ENCODE measurements at regions not wholly inside any gene's neighbourhood (a gene's known extent, or its start where the extent isn't known, plus 50 kb on each side); places are given as distances from the start of the nearest gene placed in this dataset.

- ATAC-seq = no peak
- Mint-ChIP-seq H3K36me3 (no peaks in the 10 kb centered on the region), H3K27me3 (ENCODE audit: low read depth) (no peaks in the 10 kb centered on the region), H3K27ac (no peak overlapping the region), H3K4me3 (no peak overlapping the region), H3K4me1 (no peaks in the 10 kb centered on the region), H3K9me3 (peaks cover 10% of the 10 kb centered on the region; the same call in 1 of the 2 replicates)
- DNase-seq (ENCODE audit: low spot score) = no peak
- ChIA-PET POLR2A (no interaction called here), CTCF (no interaction called here)
- TF ChIP-seq E2F1 (CRISPR knock-in tag; IDR thresholded peaks at IDR 0.05) (no peak), PRRX2 (CRISPR knock-in tag; IDR thresholded peaks at IDR 0.05) (no peak), GRHL2 (CRISPR knock-in tag; IDR thresholded peaks at IDR 0.05; ENCODE audit: insufficient replicate concordance, severe bottlenecking) (no peak), ATF6 (CRISPR knock-in tag; IDR thresholded peaks at IDR 0.05) (no peak), CTCF (IDR thresholded peaks at IDR 0.05) (no peak), MYBL2 (CRISPR knock-in tag; IDR thresholded peaks at IDR 0.05) (no peak), SMAD4 (CRISPR knock-in tag; IDR thresholded peaks at IDR 0.05) (no peak)
- TF ChIP-seq, protein P1, sequence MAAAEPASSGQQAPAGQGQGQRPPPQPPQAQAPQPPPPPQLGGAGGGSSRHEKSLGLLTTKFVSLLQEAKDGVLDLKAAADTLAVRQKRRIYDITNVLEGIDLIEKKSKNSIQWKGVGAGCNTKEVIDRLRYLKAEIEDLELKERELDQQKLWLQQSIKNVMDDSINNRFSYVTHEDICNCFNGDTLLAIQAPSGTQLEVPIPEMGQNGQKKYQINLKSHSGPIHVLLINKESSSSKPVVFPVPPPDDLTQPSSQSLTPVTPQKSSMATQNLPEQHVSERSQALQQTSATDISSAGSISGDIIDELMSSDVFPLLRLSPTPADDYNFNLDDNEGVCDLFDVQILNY (CRISPR knock-in tag; IDR thresholded peaks at IDR 0.05) = no peak
- TF ChIP-seq, protein P2, sequence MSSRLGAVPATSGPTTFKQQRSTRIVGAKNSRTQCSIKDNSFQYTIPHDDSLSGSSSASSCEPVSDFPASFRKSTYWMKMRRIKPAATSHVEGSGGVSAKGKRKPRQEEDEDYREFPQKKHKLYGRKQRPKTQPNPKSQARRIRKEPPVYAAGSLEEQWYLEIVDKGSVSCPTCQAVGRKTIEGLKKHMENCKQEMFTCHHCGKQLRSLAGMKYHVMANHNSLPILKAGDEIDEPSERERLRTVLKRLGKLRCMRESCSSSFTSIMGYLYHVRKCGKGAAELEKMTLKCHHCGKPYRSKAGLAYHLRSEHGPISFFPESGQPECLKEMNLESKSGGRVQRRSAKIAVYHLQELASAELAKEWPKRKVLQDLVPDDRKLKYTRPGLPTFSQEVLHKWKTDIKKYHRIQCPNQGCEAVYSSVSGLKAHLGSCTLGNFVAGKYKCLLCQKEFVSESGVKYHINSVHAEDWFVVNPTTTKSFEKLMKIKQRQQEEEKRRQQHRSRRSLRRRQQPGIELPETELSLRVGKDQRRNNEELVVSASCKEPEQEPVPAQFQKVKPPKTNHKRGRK (CRISPR knock-in tag; IDR thresholded peaks at IDR 0.05; ENCODE audit: borderline replicate concordance) = no peak
Observed at GRCh38 chr3:147113293-147114044, 292.9 kb downstream of the ZIC4 start.

GRCh38 chr3:147099076-147099475 is 307.3 kb downstream of the ZIC4 start:
- CTCF ChIA-PET = no interaction called here
- POLR2A ChIA-PET = no interaction called here
- H3K27me3 Mint-ChIP-seq (ENCODE audit: low read depth) = no peaks in the 10 kb centered on the region
- no peak overlapping the region for H3K27ac Mint-ChIP-seq
- H3K36me3 Mint-ChIP-seq = peaks cover 9% of the 10 kb centered on the region; the same call in 1 of the 2 replicates
- ATAC-seq (no peak), DNase-seq (ENCODE audit: low spot score) (no peak)
- peaks cover 20% of the 10 kb centered on the region for H3K9me3 Mint-ChIP-seq
- H3K4me1 Mint-ChIP-seq = no peaks in the 10 kb centered on the region
- no peak overlapping the region for H3K4me3 Mint-ChIP-seq
- TF ChIP-seq GRHL2 (CRISPR knock-in tag; IDR thresholded peaks at IDR 0.05; ENCODE audit: insufficient replicate concordance, severe bottlenecking) (no peak), GTF2I (CRISPR knock-in tag; conservative IDR thresholded peaks at IDR 0.05) (no peak), CDX4 (CRISPR knock-in tag; IDR thresholded peaks at IDR 0.05; ENCODE audit: borderline replicate concordance) (no peak), CREM (CRISPR knock-in tag; IDR thresholded peaks at IDR 0.05) (no peak), ZNF423 (CRISPR knock-in tag; IDR thresholded peaks at IDR 0.05) (no peak)
- TF ChIP-seq, protein P3, sequence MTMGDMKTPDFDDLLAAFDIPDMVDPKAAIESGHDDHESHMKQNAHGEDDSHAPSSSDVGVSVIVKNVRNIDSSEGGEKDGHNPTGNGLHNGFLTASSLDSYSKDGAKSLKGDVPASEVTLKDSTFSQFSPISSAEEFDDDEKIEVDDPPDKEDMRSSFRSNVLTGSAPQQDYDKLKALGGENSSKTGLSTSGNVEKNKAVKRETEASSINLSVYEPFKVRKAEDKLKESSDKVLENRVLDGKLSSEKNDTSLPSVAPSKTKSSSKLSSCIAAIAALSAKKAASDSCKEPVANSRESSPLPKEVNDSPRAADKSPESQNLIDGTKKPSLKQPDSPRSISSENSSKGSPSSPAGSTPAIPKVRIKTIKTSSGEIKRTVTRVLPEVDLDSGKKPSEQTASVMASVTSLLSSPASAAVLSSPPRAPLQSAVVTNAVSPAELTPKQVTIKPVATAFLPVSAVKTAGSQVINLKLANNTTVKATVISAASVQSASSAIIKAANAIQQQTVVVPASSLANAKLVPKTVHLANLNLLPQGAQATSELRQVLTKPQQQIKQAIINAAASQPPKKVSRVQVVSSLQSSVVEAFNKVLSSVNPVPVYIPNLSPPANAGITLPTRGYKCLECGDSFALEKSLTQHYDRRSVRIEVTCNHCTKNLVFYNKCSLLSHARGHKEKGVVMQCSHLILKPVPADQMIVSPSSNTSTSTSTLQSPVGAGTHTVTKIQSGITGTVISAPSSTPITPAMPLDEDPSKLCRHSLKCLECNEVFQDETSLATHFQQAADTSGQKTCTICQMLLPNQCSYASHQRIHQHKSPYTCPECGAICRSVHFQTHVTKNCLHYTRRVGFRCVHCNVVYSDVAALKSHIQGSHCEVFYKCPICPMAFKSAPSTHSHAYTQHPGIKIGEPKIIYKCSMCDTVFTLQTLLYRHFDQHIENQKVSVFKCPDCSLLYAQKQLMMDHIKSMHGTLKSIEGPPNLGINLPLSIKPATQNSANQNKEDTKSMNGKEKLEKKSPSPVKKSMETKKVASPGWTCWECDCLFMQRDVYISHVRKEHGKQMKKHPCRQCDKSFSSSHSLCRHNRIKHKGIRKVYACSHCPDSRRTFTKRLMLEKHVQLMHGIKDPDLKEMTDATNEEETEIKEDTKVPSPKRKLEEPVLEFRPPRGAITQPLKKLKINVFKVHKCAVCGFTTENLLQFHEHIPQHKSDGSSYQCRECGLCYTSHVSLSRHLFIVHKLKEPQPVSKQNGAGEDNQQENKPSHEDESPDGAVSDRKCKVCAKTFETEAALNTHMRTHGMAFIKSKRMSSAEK (CRISPR knock-in tag; IDR thresholded peaks at IDR 0.05; ENCODE audit: borderline replicate concordance) = no peak
- TF ChIP-seq, protein P4, sequence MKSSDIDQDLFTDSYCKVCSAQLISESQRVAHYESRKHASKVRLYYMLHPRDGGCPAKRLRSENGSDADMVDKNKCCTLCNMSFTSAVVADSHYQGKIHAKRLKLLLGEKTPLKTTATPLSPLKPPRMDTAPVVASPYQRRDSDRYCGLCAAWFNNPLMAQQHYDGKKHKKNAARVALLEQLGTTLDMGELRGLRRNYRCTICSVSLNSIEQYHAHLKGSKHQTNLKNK (CRISPR knock-in tag; IDR thresholded peaks at IDR 0.05) = no peak
- TF ChIP-seq, protein P5, sequence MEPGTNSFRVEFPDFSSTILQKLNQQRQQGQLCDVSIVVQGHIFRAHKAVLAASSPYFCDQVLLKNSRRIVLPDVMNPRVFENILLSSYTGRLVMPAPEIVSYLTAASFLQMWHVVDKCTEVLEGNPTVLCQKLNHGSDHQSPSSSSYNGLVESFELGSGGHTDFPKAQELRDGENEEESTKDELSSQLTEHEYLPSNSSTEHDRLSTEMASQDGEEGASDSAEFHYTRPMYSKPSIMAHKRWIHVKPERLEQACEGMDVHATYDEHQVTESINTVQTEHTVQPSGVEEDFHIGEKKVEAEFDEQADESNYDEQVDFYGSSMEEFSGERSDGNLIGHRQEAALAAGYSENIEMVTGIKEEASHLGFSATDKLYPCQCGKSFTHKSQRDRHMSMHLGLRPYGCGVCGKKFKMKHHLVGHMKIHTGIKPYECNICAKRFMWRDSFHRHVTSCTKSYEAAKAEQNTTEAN (CRISPR knock-in tag; IDR thresholded peaks at IDR 0.05) = no peak
- TF ChIP-seq, protein P6, sequence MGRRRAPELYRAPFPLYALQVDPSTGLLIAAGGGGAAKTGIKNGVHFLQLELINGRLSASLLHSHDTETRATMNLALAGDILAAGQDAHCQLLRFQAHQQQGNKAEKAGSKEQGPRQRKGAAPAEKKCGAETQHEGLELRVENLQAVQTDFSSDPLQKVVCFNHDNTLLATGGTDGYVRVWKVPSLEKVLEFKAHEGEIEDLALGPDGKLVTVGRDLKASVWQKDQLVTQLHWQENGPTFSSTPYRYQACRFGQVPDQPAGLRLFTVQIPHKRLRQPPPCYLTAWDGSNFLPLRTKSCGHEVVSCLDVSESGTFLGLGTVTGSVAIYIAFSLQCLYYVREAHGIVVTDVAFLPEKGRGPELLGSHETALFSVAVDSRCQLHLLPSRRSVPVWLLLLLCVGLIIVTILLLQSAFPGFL (CRISPR knock-in tag; IDR thresholded peaks at IDR 0.05; ENCODE audit: borderline replicate concordance) = no peak

Measured in WTC11 (cell line).